ENCODE measurements at regions not wholly inside any gene's neighbourhood (a gene's known extent, or its start where the extent isn't known, plus 50 kb on each side); places are given as distances from the start of the nearest gene placed in this dataset.

DNA sequence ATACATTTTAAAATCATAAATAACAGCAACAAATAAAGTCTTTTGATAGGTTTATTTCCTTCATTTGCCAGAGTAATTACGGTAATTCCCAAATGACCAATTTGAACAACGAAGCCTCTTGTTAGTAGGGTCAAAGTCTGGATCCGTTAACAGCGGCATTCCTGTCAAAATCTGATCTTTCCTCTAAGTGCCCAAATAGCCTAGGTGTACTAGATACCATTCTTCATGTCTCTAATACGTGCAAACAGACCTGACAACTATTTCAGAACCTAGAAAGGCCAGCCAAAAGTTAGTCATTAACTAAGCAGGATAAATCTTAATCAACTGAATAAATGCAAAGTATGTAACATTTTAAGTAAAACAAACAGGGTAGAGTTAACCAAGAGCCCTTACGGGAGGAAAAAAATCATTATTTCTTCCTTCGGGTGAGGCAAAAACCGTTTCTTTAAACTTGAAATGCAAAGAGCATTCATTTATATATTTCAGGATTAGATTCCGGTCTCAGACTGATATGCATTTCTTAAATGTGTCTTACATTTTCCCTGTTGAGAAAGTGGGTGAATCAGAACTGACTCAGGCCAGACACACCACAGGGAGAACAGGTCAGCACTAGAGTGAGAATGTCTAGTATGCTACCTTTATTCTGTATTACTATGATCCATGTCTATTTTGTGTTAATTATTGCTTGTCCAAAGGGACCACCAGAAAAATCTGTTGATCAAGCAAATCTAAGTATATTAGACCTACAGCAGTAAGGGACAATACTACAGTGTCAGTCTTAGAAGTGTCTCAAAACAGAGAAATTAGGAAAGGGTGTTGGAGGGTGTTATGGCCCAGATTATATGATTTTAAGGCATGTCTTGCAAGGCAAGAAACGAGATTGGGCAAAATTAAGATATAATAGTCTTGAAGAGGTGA is 141.5 kb upstream of the NDUFV2 start:
- H3K4me1 Mint-ChIP-seq (ENCODE audit: low read depth, unreplicated experiment) = peaks cover 25% of the 10 kb centered on the region
- H3K9ac ChIP-seq (ENCODE audit: low read length) = peak overlapping the region; percentile 62
- peaks cover 5% of the 10 kb centered on the region for H3K9me3 Mint-ChIP-seq (ENCODE audit: unreplicated experiment)
- DNase-seq (ENCODE audit: low read depth) (peak; percentile 87), FAIRE-seq (peak; percentile 68)
- no peak overlapping the region for H3K4me3 Mint-ChIP-seq (ENCODE audit: unreplicated experiment)
- H3K4me3 ChIP-seq (ENCODE audit: insufficient read depth, low read depth, low read length) = peak overlapping the region; percentile 3
- no peaks in the 10 kb centered on the region for H3K27me3 Mint-ChIP-seq (ENCODE audit: low read depth, unreplicated experiment)
- H3K4me2 ChIP-seq (ENCODE audit: low read length) = peak overlapping the region; percentile 74
- no peak overlapping the region for H2AFZ ChIP-seq (ENCODE audit: low read depth, low read length)
- H3K27ac ChIP-seq (ENCODE audit: low read depth, low read length) = peak overlapping the region; percentile 79
- H3K4me1 ChIP-seq (ENCODE audit: insufficient read depth, low read length) = peaks cover 14% of the 10 kb centered on the region
- no peaks in the 10 kb centered on the region for H3K36me3 ChIP-seq (ENCODE audit: insufficient read depth, low read length)
- no peaks in the 10 kb centered on the region for H3K27me3 ChIP-seq (ENCODE audit: insufficient read depth, low read length)
- TF ChIP-seq CTCF (IDR thresholded peaks at IDR 0.05; ENCODE audit: insufficient read depth, low read depth, low read length) (no peak), EZH2 (IDR thresholded peaks at IDR 0.05; ENCODE audit: insufficient read depth, low read length) (no peak)
- peaks cover 2% of the 10 kb centered on the region for H3K36me3 Mint-ChIP-seq (ENCODE audit: low read depth, unreplicated experiment)
- no peaks in the 10 kb centered on the region for H3K9me3 ChIP-seq (ENCODE audit: insufficient read depth, low read depth, low read length)
- H3K79me2 ChIP-seq (ENCODE audit: insufficient read depth, low read length) = no peaks in the 10 kb centered on the region
- peak overlapping the region; percentile 54 for H3K27ac Mint-ChIP-seq (ENCODE audit: unreplicated experiment)
- H4K20me1 ChIP-seq (ENCODE audit: insufficient read depth, low read length) = no peaks in the 10 kb centered on the region

DNA sequence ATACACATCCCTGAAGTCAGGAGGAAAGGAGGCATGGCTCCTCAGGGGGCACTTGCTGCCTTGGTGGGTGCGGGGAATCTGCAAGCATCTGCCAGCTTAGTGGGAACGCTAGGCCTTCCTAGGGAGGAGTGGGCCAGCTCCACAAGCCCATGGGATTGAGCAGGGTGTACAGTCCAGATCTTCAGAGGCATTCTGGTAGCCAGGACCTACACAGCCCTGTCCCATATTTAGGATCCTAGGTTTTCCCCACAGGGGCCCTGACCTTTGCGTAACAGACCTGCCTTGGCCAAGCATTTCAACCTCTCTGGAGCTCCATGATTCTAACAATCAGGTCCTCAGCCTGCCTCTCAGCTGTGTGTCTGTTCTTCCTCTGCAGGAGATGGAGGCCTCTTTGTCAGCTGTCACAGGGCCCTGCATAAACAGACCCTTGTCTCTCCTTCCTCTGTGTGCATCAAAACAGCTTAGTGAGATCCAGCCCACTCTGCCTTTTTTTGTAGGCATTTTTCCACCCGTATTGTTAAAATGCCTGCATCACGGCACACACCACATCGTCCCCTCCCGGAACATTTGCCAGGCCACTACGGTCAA is 140.2 kb upstream of the NDUFV2 start:
- no peak for FAIRE-seq

More for the DNA sequence above, 140.2 kb upstream of the NDUFV2 start:
- Histone ChIP-seq H3K36me3 (ENCODE audit: insufficient read depth, low read length) (no peaks in the 10 kb centered on the region), H3K27me3 (ENCODE audit: insufficient read depth, low read length) (no peaks in the 10 kb centered on the region), H4K20me1 (ENCODE audit: insufficient read depth, low read length) (no peaks in the 10 kb centered on the region), H3K4me2 (ENCODE audit: low read length) (no peak overlapping the region), H3K9me3 (ENCODE audit: insufficient read depth, low read depth, low read length) (no peaks in the 10 kb centered on the region), H3K79me2 (ENCODE audit: insufficient read depth, low read length) (no peaks in the 10 kb centered on the region), H3K4me3 (ENCODE audit: insufficient read depth, low read depth, low read length) (no peak overlapping the region), H3K27ac (ENCODE audit: low read depth, low read length) (no peak overlapping the region), H3K4me1 (ENCODE audit: insufficient read depth, low read length) (peaks cover 14% of the 10 kb centered on the region), H2AFZ (ENCODE audit: low read depth, low read length) (no peak overlapping the region), H3K9ac (ENCODE audit: low read length) (no peak overlapping the region)
- no peak overlapping the region for H3K4me3 Mint-ChIP-seq (ENCODE audit: unreplicated experiment)
- no peaks in the 10 kb centered on the region for H3K9me3 Mint-ChIP-seq (ENCODE audit: unreplicated experiment)
- H3K27ac Mint-ChIP-seq (ENCODE audit: unreplicated experiment) = no peak overlapping the region
- TF ChIP-seq EZH2 (IDR thresholded peaks at IDR 0.05; ENCODE audit: insufficient read depth, low read length) (no peak), CTCF (IDR thresholded peaks at IDR 0.05; ENCODE audit: insufficient read depth, low read depth, low read length) (no peak)
- no peak for DNase-seq (ENCODE audit: low read depth)
- H3K27me3 Mint-ChIP-seq (ENCODE audit: low read depth, unreplicated experiment) = no peaks in the 10 kb centered on the region
- no peaks in the 10 kb centered on the region for H3K36me3 Mint-ChIP-seq (ENCODE audit: low read depth, unreplicated experiment)
- peaks cover 20% of the 10 kb centered on the region for H3K4me1 Mint-ChIP-seq (ENCODE audit: low read depth, unreplicated experiment)
